ENCODE measurements at regions not wholly inside any gene's neighbourhood (a gene's known extent, or its start where the extent isn't known, plus 50 kb on each side); places are given as distances from the start of the nearest gene placed in this dataset.
A peak's percentile ranks its signal among the peaks of the same experiment; 100 is the strongest.

DNA sequence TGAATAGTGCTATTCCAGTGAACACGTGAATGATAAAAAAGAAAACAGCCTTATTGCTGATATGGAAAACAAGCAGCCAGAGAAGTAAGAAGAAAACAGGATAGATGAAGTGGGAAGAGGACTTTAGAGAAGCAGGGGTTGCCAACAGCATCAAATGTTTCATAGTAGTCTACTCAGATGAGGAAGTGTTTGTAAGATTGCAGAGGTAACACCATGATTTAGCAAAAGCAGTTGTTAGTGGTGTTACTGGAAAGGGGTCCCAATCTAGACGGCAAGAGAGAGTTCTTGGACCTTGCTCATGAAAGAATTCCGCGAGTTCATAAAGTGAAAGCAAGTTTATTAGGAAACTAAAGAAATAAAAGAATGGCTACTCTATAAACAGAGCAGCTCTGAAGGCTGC is 108.8 kb upstream of the MCTP2 start:
- Histone ChIP-seq H3K4me2 (ENCODE audit: control insufficient read depth, insufficient read depth) (no peak overlapping the region), H3K27ac (ENCODE audit: control insufficient read depth, insufficient read depth) (no peak overlapping the region), H3K27me3 (replicated peaks in 1 of 2; ENCODE audit: control insufficient read depth in 2 of 2, insufficient read depth in 2 of 2, low read length in 1 of 2) (no peaks in the 10 kb centered on the region), H4K20me1 (ENCODE audit: control insufficient read depth, insufficient read depth) (no peaks in the 10 kb centered on the region), H3K4me3 (no peak overlapping the region), H3K36me3 (ENCODE audit: control insufficient read depth in 2 of 2, insufficient read depth in 2 of 2, low read length in 1 of 2) (no peaks in the 10 kb centered on the region), H3K4me1 (ENCODE audit: control insufficient read depth, insufficient read depth, low read length) (no peaks in the 10 kb centered on the region), H3K9me3 (replicated peaks; ENCODE audit: control insufficient read depth, insufficient read depth, low read length) (no peaks in the 10 kb centered on the region), H3K9ac (ENCODE audit: control insufficient read depth, insufficient read depth, low read length) (no peak overlapping the region), H3K79me2 (ENCODE audit: control insufficient read depth, insufficient read depth, low read length) (no peaks in the 10 kb centered on the region), H2AFZ (ENCODE audit: control insufficient read depth, low read depth, low read length) (no peak overlapping the region)
- no peak for DNase-seq (ENCODE audit: low read depth, low spot score)
- WGBS (ENCODE audit: insufficient coverage, insufficient replicate concordance, low lambda C conversion rate, missing lambda C conversion rate) = 35% methylated on average over 4 of the region's 4 CpGs
- CTCF ChIA-PET = no interaction called here
- in situ Hi-C loops (cut with MboI) = loop anchor here (5.0 to 25.0 kb wide), 2 partner anchors 1085 to 1335 kb away; no protein-coding TSS in a partner anchor
- RAD21 ChIA-PET (ENCODE audit: unreplicated experiment) = no interaction called here
- TF ChIP-seq CEBPB (IDR thresholded peaks at IDR 0.05; ENCODE audit: borderline replicate concordance in 1 of 2, low read depth in 2 of 2, low read length in 2 of 2) = no peak
- no TSS peak for BruUV-seq (replicated peaks)
- SMC1A ChIA-PET (ENCODE audit: uncharacterized antibody, unreplicated experiment) = no interaction called here
- ATAC-seq = no peak
- POLR2A ChIA-PET = no interaction called here
- no peak for FAIRE-seq
- intact Hi-C loops (cut with micrococcal nuclease; ENCODE audit: unreplicated experiment) = no loop called here

DNA sequence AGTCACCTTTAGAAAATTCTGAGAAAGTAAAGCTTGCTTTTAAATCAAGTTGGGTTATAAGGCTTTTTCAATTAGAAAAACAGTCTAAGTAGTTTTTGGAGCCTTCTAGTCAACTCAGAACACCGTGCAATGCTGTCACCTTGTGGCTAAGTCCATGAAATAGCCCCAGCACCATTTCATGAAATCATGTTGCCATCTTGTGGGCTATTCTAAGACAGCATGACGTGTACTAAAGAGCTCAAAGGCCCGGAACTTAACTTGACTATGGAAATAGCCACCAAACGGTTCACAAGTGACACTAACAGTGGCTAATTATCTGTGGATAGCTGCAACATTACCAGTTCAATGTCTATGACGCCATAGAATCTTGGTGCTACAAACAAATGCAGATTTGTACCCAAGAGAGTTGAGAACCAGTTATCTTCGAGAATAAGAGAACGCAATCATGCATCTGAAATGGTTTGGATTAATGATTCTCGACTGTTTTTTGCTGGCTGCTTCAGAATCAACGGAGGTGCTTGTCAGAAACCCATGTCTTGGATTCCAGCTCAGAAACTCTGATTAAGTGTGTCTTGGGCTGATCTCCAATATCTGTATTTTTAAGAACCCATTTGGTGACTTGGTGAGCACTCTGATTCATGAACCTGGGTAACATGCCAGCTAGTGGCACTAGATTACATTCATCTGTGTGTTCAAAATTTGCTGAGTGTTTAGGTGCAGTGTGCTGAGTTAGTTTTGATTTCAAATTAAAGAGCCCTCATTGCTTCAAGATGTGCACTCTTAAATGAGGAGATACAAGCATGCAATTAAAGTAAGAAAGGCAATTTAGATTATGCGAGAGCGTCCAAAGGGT is 111.2 kb upstream of the MCTP2 start:
- ChIA-PET POLR2A (no interaction called here), CTCF (interaction anchor here (0.6 to 2.2 kb wide), 42 partner anchors 10 to 1683 kb away, joined by 3 to 54 read pairs (median 3); no protein-coding TSS in a partner anchor), RAD21 (ENCODE audit: unreplicated experiment) (interaction anchor here (0.6 to 1.6 kb wide), 7 partner anchors 11 to 1091 kb away, joined by 3 to 40 read pairs (median 8); partner anchors contain the start of gene RGMA), SMC1A (ENCODE audit: uncharacterized antibody, unreplicated experiment) (interaction anchor here (0.6 to 1.7 kb wide), 20 partner anchors 11 to 1316 kb away, joined by 3 to 15 read pairs (median 3); no protein-coding TSS in a partner anchor)
- Histone ChIP-seq H3K4me3 (no peak overlapping the region), H4K20me1 (ENCODE audit: control insufficient read depth, insufficient read depth) (no peaks in the 10 kb centered on the region), H3K27ac (ENCODE audit: control insufficient read depth, insufficient read depth) (no peak overlapping the region), H3K9me3 (replicated peaks; ENCODE audit: control insufficient read depth, insufficient read depth, low read length) (no peaks in the 10 kb centered on the region), H3K27me3 (replicated peaks in 1 of 2; ENCODE audit: control insufficient read depth in 2 of 2, insufficient read depth in 2 of 2, low read length in 1 of 2) (no peaks in the 10 kb centered on the region), H3K4me2 (ENCODE audit: control insufficient read depth, insufficient read depth) (no peak overlapping the region), H3K4me1 (ENCODE audit: control insufficient read depth, insufficient read depth, low read length) (no peaks in the 10 kb centered on the region), H3K9ac (ENCODE audit: control insufficient read depth, insufficient read depth, low read length) (no peak overlapping the region), H3K36me3 (ENCODE audit: control insufficient read depth in 2 of 2, insufficient read depth in 2 of 2, low read length in 1 of 2) (no peaks in the 10 kb centered on the region), H3K79me2 (ENCODE audit: control insufficient read depth, insufficient read depth, low read length) (no peaks in the 10 kb centered on the region), H2AFZ (ENCODE audit: control insufficient read depth, low read depth, low read length) (peak overlapping the region; percentile 64)
- FAIRE-seq = peak; percentile 77
- DNase-seq (ENCODE audit: low read depth, low spot score) = peak; percentile 49
- intact Hi-C loops (cut with micrococcal nuclease; ENCODE audit: unreplicated experiment) (loop anchor here (1.0 to 2.0 kb wide), 2 partner anchors 123 to 1089 kb away; no protein-coding TSS in a partner anchor), in situ Hi-C loops (cut with MboI) (loop anchor here (5.0 to 25.0 kb wide), 2 partner anchors 1083 to 1333 kb away; no protein-coding TSS in a partner anchor)
- 35% methylated on average over 11 of the region's 11 CpGs for WGBS (ENCODE audit: insufficient coverage, insufficient replicate concordance, low lambda C conversion rate, missing lambda C conversion rate)
- ATAC-seq = peak; percentile 100
- no TSS peak for BruUV-seq (replicated peaks)
- TF ChIP-seq RCOR1 (conservative IDR thresholded peaks at IDR 0.05; ENCODE audit: low read depth, low read length) = no peak
- TF ChIP-seq, protein P1, sequence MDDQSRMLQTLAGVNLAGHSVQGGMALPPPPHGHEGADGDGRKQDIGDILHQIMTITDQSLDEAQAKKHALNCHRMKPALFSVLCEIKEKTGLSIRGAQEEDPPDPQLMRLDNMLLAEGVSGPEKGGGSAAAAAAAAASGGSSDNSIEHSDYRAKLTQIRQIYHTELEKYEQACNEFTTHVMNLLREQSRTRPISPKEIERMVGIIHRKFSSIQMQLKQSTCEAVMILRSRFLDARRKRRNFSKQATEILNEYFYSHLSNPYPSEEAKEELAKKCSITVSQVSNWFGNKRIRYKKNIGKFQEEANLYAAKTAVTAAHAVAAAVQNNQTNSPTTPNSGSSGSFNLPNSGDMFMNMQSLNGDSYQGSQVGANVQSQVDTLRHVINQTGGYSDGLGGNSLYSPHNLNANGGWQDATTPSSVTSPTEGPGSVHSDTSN (IDR thresholded peaks at IDR 0.05; ENCODE audit: insufficient replicate concordance, low read depth, low read length) = no peak
- no peak for TF ChIP-seq SPI1 (IDR thresholded peaks at IDR 0.05; ENCODE audit: borderline replicate concordance, insufficient read depth, low read depth, low read length)
- TF ChIP-seq SIX5 (IDR thresholded peaks at IDR 0.05; ENCODE audit: low read depth, low read length, severe bottlenecking) = no peak
- no peak for TF ChIP-seq PAX5 (IDR thresholded peaks at IDR 0.05; ENCODE audit: borderline replicate concordance, low read depth, low read length)
- TF ChIP-seq ZBED1 (IDR thresholded peaks at IDR 0.05; ENCODE audit: borderline replicate concordance) = no peak
- no peak for TF ChIP-seq ZNF24 (IDR thresholded peaks at IDR 0.05)
- TF ChIP-seq, protein P2, sequence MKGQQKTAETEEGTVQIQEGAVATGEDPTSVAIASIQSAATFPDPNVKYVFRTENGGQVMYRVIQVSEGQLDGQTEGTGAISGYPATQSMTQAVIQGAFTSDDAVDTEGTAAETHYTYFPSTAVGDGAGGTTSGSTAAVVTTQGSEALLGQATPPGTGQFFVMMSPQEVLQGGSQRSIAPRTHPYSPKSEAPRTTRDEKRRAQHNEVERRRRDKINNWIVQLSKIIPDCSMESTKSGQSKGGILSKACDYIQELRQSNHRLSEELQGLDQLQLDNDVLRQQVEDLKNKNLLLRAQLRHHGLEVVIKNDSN (IDR thresholded peaks at IDR 0.05; ENCODE audit: borderline replicate concordance, extremely low read length, insufficient read depth, low read depth, low read length) = no peak
- TF ChIP-seq BMI1 (IDR thresholded peaks at IDR 0.05; ENCODE audit: borderline replicate concordance) = no peak
- TF ChIP-seq MYC (IDR thresholded peaks at IDR 0.05; ENCODE audit: insufficient read depth, insufficient read length, insufficient replicate concordance, low read length, severe bottlenecking) = no peak
- TF ChIP-seq RAD51 (IDR thresholded peaks at IDR 0.05) = no peak

Data from GM12878 (cell line).